ENCODE measurements at regions not wholly inside any gene's neighbourhood (a gene's known extent, or its start where the extent isn't known, plus 50 kb on each side); places are given as distances from the start of the nearest gene placed in this dataset.

GRCh38 chr7:25353196-25353595 is 124.9 kb upstream of the NPVF start:
- Mint-ChIP-seq H3K27me3 (ENCODE audit: low read depth) (no peaks in the 10 kb centered on the region), H3K36me3 (ENCODE audit: low read depth) (no peaks in the 10 kb centered on the region), H3K4me1 (ENCODE audit: low read depth) (no peaks in the 10 kb centered on the region), H3K27ac (no peak overlapping the region), H3K4me3 (ENCODE audit: low read depth) (no peak overlapping the region), H3K9me3 (no peaks in the 10 kb centered on the region)
- intact Hi-C loops (cut with micrococcal nuclease): no loop called here
- no peak for DNase-seq (ENCODE audit: low spot score)

- no peak for DNase-seq (ENCODE audit: low spot score)
- intact Hi-C loops (cut with micrococcal nuclease): no loop called here
- no peaks in the 10 kb centered on the region for H3K4me1 Mint-ChIP-seq (ENCODE audit: low read depth)
Measured at GRCh38 chr7:25353732-25354131, 125.4 kb upstream of the NPVF start.

GRCh38 chr7:25356534-25357151 is 128.4 kb upstream of the NPVF start:
- no peaks in the 10 kb centered on the region for H3K9me3 Mint-ChIP-seq
- no peaks in the 10 kb centered on the region for H3K36me3 Mint-ChIP-seq (ENCODE audit: low read depth)
- DNase-seq (ENCODE audit: low spot score): no peak
- H3K4me3 Mint-ChIP-seq (ENCODE audit: low read depth): no peak overlapping the region
- no peaks in the 10 kb centered on the region for H3K27me3 Mint-ChIP-seq (ENCODE audit: low read depth)
- no peaks in the 10 kb centered on the region for H3K4me1 Mint-ChIP-seq (ENCODE audit: low read depth)
- H3K27ac Mint-ChIP-seq: no peak overlapping the region
- intact Hi-C loops (cut with micrococcal nuclease): no loop called here

More at GRCh38 chr7:25353732-25354131, 125.4 kb upstream of the NPVF start:
- no peak overlapping the region for H3K27ac Mint-ChIP-seq
- H3K9me3 Mint-ChIP-seq: no peaks in the 10 kb centered on the region
- no peaks in the 10 kb centered on the region for H3K36me3 Mint-ChIP-seq (ENCODE audit: low read depth)
- H3K4me3 Mint-ChIP-seq (ENCODE audit: low read depth): no peak overlapping the region
- H3K27me3 Mint-ChIP-seq (ENCODE audit: low read depth): no peaks in the 10 kb centered on the region

- intact Hi-C loops (cut with micrococcal nuclease): no loop called here
- Mint-ChIP-seq H3K9me3 (no peaks in the 10 kb centered on the region), H3K27me3 (ENCODE audit: low read depth) (peaks cover 3% of the 10 kb centered on the region), H3K4me3 (ENCODE audit: low read depth) (no peak overlapping the region), H3K36me3 (ENCODE audit: low read depth) (no peaks in the 10 kb centered on the region), H3K4me1 (ENCODE audit: low read depth) (no peaks in the 10 kb centered on the region), H3K27ac (no peak overlapping the region)
- no peak for DNase-seq (ENCODE audit: low spot score)
Measured at GRCh38 chr7:25358926-25359325, 130.6 kb upstream of the NPVF start.

- intact Hi-C loops (cut with micrococcal nuclease): no loop called here
- Mint-ChIP-seq H3K9me3 (no peaks in the 10 kb centered on the region), H3K36me3 (ENCODE audit: low read depth) (no peaks in the 10 kb centered on the region), H3K4me3 (ENCODE audit: low read depth) (no peak overlapping the region), H3K4me1 (ENCODE audit: low read depth) (no peaks in the 10 kb centered on the region), H3K27ac (no peak overlapping the region), H3K27me3 (ENCODE audit: low read depth) (peaks cover 3% of the 10 kb centered on the region)
- DNase-seq (ENCODE audit: low spot score): no peak
Measured at GRCh38 chr7:25359471-25360059, 131.3 kb upstream of the NPVF start.

- no peaks in the 10 kb centered on the region for H3K9me3 Mint-ChIP-seq
- H3K27ac Mint-ChIP-seq: no peak overlapping the region
- no peak for DNase-seq (ENCODE audit: low spot score)
- H3K4me3 Mint-ChIP-seq (ENCODE audit: low read depth): no peak overlapping the region
- no peaks in the 10 kb centered on the region for H3K36me3 Mint-ChIP-seq (ENCODE audit: low read depth)
- peaks cover 3% of the 10 kb centered on the region for H3K27me3 Mint-ChIP-seq (ENCODE audit: low read depth)
- H3K4me1 Mint-ChIP-seq (ENCODE audit: low read depth): no peaks in the 10 kb centered on the region
- intact Hi-C loops (cut with micrococcal nuclease): no loop called here
Measured at GRCh38 chr7:25360451-25360850, 132.2 kb upstream of the NPVF start.

- no peaks in the 10 kb centered on the region for H3K9me3 Mint-ChIP-seq
- no peak overlapping the region for H3K27ac Mint-ChIP-seq
- peaks cover 3% of the 10 kb centered on the region for H3K27me3 Mint-ChIP-seq (ENCODE audit: low read depth)
- intact Hi-C loops (cut with micrococcal nuclease): no loop called here
- DNase-seq (ENCODE audit: low spot score): no peak
- no peaks in the 10 kb centered on the region for H3K4me1 Mint-ChIP-seq (ENCODE audit: low read depth)
- no peak overlapping the region for H3K4me3 Mint-ChIP-seq (ENCODE audit: low read depth)
- H3K36me3 Mint-ChIP-seq (ENCODE audit: low read depth): no peaks in the 10 kb centered on the region
Measured at GRCh38 chr7:25361387-25361786, 133.1 kb upstream of the NPVF start.

GRCh38 chr7:25361863-25362262 is 133.6 kb upstream of the NPVF start:
- H3K27ac Mint-ChIP-seq: no peak overlapping the region
- DNase-seq (ENCODE audit: low spot score): no peak
- H3K9me3 Mint-ChIP-seq: no peaks in the 10 kb centered on the region
- no peak overlapping the region for H3K4me3 Mint-ChIP-seq (ENCODE audit: low read depth)
- H3K36me3 Mint-ChIP-seq (ENCODE audit: low read depth): no peaks in the 10 kb centered on the region
- H3K27me3 Mint-ChIP-seq (ENCODE audit: low read depth): peaks cover 3% of the 10 kb centered on the region
- H3K4me1 Mint-ChIP-seq (ENCODE audit: low read depth): no peaks in the 10 kb centered on the region
- intact Hi-C loops (cut with micrococcal nuclease): no loop called here

- H3K27me3 Mint-ChIP-seq (ENCODE audit: low read depth): no peaks in the 10 kb centered on the region
- no peaks in the 10 kb centered on the region for H3K36me3 Mint-ChIP-seq (ENCODE audit: low read depth)
- no peaks in the 10 kb centered on the region for H3K4me1 Mint-ChIP-seq (ENCODE audit: low read depth)
- intact Hi-C loops (cut with micrococcal nuclease): no loop called here
- no peak overlapping the region for H3K4me3 Mint-ChIP-seq (ENCODE audit: low read depth)
- no peak for DNase-seq (ENCODE audit: low spot score)
- H3K9me3 Mint-ChIP-seq: peaks cover 23% of the 10 kb centered on the region
- no peak overlapping the region for H3K27ac Mint-ChIP-seq
Measured at GRCh38 chr7:25368599-25369201, 140.4 kb upstream of the NPVF start.

GRCh38 chr7:25369786-25370185 is 141.5 kb upstream of the NPVF start:
- H3K27ac Mint-ChIP-seq: no peak overlapping the region
- no peaks in the 10 kb centered on the region for H3K4me1 Mint-ChIP-seq (ENCODE audit: low read depth)
- H3K4me3 Mint-ChIP-seq (ENCODE audit: low read depth): no peak overlapping the region
- intact Hi-C loops (cut with micrococcal nuclease): no loop called here
- no peaks in the 10 kb centered on the region for H3K27me3 Mint-ChIP-seq (ENCODE audit: low read depth)
- no peaks in the 10 kb centered on the region for H3K36me3 Mint-ChIP-seq (ENCODE audit: low read depth)
- peaks cover 23% of the 10 kb centered on the region for H3K9me3 Mint-ChIP-seq
- no peak for DNase-seq (ENCODE audit: low spot score)

- peaks cover 23% of the 10 kb centered on the region for H3K9me3 Mint-ChIP-seq
- no peak overlapping the region for H3K27ac Mint-ChIP-seq
- intact Hi-C loops (cut with micrococcal nuclease): no loop called here
- no peak overlapping the region for H3K4me3 Mint-ChIP-seq (ENCODE audit: low read depth)
- H3K36me3 Mint-ChIP-seq (ENCODE audit: low read depth): no peaks in the 10 kb centered on the region
- no peaks in the 10 kb centered on the region for H3K27me3 Mint-ChIP-seq (ENCODE audit: low read depth)
- no peaks in the 10 kb centered on the region for H3K4me1 Mint-ChIP-seq (ENCODE audit: low read depth)
- no peak for DNase-seq (ENCODE audit: low spot score)
Measured at GRCh38 chr7:25371972-25372371, 143.7 kb upstream of the NPVF start.

GRCh38 chr7:25375805-25376600 is 147.7 kb upstream of the NPVF start:
- intact Hi-C loops (cut with micrococcal nuclease): no loop called here
- no peak overlapping the region for H3K4me3 Mint-ChIP-seq (ENCODE audit: low read depth)
- H3K4me1 Mint-ChIP-seq (ENCODE audit: low read depth): no peaks in the 10 kb centered on the region
- H3K36me3 Mint-ChIP-seq (ENCODE audit: low read depth): no peaks in the 10 kb centered on the region
- peaks cover 9% of the 10 kb centered on the region for H3K27me3 Mint-ChIP-seq (ENCODE audit: low read depth)
- H3K27ac Mint-ChIP-seq: no peak overlapping the region
- H3K9me3 Mint-ChIP-seq: peaks cover 19% of the 10 kb centered on the region
- DNase-seq (ENCODE audit: low spot score): no peak

Measured in activated T-helper 2 cell treated with anti-CD3 and anti-CD28 coated beads, Interferon-gamma antibody, Interleukin-2, Interleukin-4, amounts not matched to agents 10 μg/mL and 5 μg/mL and 100 μg/mL, durations not matched to agents 14 hours and 24 hours and 36 hours (primary cell).